ENCODE measurements at regions not wholly inside any gene's neighbourhood (a gene's known extent, or its start where the extent isn't known, plus 50 kb on each side); places are given as distances from the start of the nearest gene placed in this dataset.

- TF ChIP-seq CTCF (IDR thresholded peaks at IDR 0.05): no peak
- TF ChIP-seq POLR2A (IDR thresholded peaks at IDR 0.05): no peak
Observed at GRCh38 chr12:115457798-115458197, 773.8 kb upstream of the TBX3 start.
